Erythroblast (primary cell): ENCODE measurements at regions not wholly inside any gene's neighbourhood (a gene's known extent, or its start where the extent isn't known, plus 50 kb on each side); places are given as distances from the start of the nearest gene placed in this dataset.

ENCODE experiments used
- GATA1 ChIP-seq: IDR thresholded peaks from 2 replicates; pipeline ENCODE4 v1.6.1; 2011; ENCODE audit warnings: low read depth, mild to moderate bottlenecking, control low read depth, low read length, moderate library complexity
- POLR2A ChIP-seq: IDR thresholded peaks from 2 replicates; pipeline ENCODE4 v1.6.1; 2011; ENCODE audit warnings: mild to moderate bottlenecking, low read length

DNA sequence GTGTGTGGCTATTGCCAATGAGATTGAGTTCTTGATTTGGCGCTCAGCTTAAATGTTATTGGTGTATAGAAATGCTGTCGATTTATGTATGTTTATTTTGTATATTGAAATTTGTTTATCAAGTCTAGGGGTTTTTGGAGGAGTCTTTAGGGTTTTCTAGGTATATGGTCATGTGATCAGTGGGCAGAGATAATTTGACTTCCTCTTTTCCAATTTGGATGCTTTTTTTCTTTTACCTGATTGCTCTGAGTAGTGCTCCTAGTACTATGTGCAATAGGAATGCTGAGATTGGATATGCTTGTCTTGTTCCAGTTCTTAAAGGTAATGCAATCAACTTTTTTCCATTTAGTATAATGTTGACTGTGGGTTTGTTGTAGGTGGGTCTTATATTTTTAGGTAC, 99.8 kb upstream of the PMCH start:
- TF ChIP-seq POLR2A (no peak), GATA1 (no peak)
